GM19328 (cell line): ENCODE measurements at regions not wholly inside any gene's neighbourhood (a gene's known extent, or its start where the extent isn't known, plus 50 kb on each side); places are given as distances from the start of the nearest gene placed in this dataset.

Experiments used
- ATAC-seq: cut with Tn5 transposase; IDR thresholded peaks from one replicate; pipeline ENCODE4 v1.9.1; 2021; ENCODE audit warnings: mild to moderate bottlenecking, moderate library complexity; ENCODE audit not compliant: unreplicated experiment

DNA sequence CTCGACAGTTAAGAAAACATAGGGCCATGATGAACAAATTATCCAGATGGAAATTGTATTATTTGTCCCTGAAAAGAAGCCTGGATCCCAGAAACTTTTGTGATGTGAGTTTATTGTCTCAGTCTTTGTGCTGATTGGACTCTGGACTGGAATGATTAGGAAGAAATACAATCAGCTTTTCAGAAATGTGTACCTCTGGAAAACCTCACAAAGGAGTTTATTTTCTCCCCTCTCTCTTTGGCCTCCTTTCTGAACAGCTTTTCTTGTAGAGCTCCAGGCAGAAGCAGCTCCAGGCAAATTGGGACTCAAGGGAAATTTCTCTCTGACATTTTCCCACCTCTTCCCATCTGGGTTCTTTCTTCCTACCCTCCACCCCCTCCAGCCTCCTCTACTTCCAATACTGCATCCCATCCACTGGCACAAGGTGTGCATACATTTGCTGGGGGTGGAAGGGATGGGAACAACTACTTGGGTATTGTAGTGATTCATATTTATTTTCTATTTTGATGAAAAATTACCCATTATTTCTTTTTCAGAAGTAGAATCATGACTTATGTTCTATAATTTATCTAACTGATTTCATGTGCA, 119.7 kb downstream of the CD47 start:
- ATAC-seq = no peak

DNA sequence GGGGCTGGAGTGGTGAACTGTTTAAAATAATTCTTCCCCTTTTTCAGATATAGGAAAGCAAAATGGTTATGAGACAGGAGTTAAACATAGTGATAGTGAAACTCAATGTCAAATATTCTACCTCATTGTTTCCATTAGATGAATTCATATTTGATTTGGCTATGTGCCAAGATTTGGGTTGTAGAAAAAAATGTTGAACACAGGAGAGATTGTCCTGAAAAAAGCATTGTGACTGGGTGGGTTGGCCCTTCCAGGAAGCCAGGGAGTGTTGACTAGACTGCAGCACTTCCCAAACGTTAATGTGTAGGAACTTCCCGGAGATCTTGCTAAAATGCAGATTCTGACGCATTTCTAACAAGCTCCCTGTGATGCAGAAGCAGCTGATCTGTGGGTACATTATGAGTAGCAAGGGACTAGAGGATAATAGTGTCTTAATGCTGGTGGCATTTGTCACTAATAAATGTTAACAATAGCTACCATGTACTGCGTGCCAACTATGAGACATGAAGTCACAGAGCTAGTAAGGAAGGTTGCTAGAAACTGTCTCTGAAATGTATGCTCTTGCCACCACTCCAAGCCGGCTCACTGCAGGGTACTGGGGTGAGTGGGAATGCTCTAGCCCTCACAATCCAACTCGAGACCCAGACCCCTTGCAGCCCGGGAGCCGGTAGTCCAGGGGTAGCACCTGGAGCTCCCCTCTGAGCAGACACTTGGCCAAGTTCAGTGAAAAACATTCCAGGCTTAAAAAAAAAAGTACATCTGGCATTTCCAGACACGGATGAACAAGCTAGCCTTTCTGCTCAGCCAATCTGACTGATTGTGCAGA, 120.6 kb downstream of the CD47 start:
- no peak for ATAC-seq

DNA sequence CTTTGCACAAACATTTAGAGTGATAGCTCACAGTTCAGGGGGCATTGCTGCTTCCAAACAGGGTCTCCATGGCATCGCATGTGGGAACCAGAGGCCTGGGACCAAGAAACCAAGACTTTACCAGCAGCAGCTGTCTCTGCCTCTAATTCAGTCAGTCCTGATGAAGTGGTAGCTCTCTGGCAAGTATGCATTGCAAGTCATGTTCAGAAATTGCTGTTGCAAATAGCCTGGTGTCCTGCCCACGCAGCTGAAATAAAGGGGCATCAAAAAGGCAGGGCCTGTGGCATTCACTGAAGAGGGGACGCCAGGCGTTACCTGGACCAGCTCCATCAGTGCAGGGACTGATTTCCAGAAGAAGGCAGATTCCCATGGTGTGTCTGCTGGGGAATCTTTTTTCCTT, 121.3 kb downstream of the CD47 start:
- no peak for ATAC-seq

DNA sequence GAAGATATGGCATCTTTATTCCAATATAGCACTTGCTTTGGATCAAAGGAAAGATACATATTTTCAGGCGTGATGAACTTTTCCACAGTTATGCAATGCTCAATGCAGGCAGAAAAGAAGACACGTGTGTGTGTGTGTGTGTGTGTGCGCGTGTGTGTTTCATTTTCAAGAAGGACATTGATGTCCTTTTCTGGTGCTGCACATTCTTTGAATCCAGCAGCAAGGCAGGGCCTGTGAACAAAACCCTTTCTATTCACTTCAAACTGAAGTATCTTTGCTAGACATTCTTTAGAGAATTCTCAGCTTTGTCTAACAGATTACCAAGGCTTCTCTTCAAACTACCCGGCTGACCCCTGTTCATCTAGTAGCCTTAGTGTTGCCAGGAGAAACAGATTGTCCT, 124.6 kb downstream of the CD47 start:
- ATAC-seq = no peak

DNA sequence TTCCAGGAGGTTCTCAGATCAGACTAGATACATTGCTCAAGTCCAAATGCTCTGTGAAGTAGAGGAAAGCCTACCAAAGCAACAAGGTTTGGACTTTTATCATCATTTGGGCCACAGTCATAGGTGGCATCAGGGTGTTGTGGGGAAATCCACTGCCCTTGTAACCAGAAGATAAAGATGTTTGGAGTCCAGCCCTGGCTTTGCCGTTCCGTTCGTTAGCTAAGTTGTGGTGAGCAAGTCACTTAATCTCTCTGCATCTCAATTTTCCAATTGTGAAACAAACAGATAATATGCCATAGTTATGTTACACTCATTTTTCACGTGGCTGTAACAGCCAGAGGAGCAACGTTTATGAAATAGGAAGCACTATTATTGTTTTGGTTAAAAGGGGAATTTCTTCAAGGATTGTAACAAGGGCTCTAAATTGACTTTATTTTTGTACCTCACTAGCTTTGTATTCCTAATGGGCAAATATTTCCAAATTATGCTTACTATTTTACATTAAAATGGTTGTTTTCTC, 125.6 kb downstream of the CD47 start:
- no peak for ATAC-seq

DNA sequence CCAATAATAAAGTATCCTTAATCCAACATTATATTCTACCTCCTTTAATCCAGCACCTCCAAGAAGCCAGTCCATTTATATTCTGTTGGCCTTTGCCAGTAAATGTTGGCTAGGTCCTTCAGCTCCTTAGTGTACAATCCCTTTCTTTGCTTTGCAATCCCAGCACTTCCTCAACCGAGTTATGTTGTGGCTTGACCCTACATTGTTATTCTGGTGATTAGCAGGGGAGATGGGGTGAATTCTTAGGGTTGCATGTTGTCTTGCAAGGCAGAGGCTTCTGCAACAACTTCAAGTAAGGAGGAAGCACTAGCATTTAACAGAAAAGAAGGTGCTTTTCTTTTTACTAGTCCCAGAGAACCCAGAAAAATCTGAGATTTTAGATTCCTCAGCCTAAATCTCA, 127.2 kb downstream of the CD47 start:
- ATAC-seq = no peak

DNA sequence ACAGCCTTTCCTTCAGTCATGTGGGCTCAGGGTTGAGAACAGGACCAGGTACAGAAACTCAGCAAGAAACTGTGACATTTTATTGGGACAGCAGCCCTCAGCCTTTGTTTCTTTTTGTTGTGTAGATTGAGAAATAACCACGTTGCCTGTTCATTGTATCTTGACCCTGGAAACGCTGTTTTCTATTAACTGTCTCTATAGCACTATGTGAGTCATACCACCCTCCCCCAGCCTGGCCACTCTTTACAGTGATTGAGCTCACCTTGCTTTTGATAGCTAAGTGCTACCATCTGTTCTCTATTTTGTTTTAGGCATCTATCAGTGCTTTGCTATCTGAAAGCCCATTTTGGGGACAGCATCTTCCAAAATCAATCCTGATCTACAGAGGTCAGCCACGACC, 127.9 kb downstream of the CD47 start:
- ATAC-seq = no peak

DNA sequence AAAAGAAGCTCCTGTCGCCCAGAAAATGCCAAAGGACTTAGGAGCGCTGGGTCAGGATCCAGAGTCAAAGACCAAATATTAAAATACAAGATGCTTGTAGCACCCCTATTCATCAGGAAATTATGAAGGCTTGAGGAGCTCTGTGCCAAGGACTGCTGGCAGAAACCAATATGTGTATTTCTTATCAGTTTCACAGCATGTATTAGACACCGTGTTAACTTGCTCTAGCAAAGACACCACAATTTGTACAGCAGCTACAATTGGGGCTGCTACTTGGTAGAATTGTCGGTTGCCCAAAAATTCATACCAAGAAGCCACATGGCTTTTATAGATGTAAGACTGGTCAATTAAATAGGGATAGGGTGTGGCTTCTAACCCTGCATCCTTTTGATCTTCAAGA, 128.8 kb downstream of the CD47 start:
- ATAC-seq = no peak

DNA sequence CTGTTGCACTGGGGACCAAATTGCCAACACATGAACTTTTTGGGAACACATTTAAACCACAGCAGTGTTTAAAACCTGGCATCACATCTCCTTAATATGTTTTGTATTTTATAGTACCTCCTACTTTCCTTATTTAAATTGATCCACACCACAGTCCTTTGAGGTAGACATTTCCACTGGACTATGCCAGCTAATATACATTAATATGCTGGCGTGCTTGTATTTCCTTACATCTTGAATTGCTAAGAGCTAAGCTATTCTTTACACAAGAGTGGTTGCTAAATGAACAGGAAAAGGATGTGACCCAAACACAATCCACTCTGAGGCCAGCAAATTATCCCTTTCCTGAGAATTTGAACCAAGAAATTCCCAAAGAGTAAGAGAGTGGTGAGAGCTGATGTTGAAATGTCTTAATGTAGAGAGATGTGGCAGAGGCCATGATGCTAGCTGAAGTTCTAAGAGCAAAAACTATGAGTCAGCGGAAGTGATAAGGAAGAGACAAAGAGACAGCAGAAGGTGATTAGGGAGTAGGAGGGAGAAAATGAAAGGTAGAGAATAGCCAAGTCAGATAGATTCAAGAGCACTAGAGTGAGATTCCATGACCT, 131.2 kb downstream of the CD47 start:
- ATAC-seq = no peak

DNA sequence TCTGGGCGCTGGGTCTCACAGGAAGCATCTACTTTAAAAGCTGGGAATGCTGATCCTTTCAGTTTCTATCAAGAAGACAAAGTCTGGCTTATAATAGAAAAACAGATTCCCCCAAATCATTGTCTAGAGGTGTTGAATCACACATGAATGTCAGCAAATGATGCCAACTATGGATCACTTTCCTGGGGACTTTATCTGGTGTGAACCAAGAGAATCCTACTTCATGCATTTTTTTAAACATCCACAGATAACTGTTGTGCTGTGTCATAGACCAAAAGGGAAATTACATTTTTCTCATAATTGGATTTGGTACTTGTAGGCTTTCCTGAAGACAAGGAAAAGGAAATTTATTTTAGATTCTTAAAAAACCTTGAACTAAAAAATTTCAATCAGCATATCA, 132.7 kb downstream of the CD47 start:
- ATAC-seq = no peak

DNA sequence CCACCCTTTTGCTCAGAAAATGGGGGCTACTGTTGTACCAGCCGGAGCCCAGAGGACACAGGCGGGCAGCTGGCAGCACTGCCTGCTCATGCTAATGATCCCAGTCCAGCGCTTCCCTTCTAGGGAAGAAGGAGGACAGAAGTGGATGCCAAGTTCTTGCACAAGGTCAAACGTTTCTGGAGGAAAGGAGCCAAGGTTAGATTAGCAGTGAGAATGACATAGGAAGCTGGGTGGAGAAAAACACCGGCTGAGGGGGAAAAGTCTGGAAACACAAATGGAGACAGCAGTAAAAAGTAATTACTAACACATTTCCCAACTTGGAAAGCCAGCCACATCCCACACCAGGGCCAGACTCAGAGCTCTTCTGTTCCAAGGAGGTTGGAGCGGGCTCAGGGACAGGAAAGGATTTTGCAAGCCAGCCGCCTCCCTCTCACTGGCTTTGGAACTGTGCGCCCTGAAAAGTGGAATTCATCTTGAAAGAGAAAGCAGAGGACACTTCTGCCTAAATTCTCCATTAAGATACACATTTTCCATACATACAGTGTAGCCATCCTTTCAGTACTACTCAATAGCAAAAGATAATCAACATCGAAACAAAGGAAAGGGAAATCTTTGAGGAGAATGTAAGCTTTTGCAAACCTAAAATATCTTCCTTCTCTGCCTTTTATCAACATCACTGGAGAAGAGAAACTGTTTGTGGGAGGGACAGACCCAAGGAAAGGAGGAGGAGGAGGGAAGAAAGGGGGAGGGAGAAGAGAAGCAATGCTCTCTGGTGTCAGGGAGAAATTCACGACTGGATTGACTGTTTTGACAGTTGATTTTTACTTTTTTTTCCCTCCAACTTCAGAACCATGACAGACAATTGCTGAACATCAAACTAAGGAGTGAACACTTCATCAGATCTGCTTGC, 133.6 kb downstream of the CD47 start:
- ATAC-seq = no peak

DNA sequence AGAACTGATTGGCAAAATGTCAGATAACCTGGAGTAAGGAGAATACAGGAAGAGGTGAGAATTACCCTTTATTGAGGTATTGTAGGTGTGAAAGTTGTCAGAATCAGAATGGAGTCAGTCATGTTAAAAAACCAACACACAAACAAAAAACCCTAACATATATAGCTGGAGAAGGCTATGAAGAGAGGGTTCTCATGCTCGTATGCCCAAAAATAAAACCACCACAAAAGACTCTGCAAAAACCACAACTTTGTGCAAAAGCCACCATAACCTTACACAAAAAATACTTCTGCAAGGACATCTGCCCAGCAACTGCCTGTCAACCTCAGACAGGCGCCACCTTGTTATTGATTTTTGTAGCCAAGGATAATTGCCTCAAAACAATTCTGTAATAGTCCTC, 136.0 kb downstream of the CD47 start:
- ATAC-seq = no peak

DNA sequence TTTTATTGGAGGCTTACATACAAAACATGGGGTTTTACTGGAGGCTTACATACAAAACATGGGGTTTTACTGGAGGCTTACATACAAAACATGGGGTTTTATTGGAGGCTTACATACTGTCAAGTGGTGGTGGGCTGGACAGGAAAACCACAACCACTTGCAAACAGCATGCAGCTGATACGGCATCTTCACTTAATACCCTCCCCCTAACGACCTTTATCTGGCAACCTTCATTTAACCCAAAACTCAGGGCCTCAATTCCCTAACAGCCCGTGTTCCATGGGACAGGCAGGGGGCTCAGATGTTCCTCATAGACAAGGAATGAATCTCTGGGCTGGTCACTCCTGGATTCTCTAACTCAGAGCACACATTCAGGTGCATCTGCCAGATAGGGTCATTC, 137.1 kb downstream of the CD47 start:
- ATAC-seq = no peak

DNA sequence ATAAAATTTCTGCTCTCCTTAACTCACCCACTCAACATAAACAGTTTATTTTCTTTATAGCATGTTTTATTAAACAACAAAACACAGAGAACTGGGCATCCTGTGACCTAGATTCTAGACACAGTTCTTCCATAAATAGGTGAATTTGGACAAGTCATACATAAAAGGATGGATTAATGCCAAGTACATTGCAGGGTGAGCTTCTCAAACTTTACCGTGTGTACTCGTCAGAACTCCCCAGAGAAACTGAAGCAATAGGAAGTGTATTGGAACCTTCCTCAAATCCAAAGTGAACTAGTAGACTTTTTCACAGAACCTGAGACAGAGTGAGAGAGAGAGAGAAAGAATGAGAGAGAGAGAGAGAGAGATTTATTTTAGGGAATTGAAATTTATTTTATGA, 139.7 kb downstream of the CD47 start:
- ATAC-seq = no peak

DNA sequence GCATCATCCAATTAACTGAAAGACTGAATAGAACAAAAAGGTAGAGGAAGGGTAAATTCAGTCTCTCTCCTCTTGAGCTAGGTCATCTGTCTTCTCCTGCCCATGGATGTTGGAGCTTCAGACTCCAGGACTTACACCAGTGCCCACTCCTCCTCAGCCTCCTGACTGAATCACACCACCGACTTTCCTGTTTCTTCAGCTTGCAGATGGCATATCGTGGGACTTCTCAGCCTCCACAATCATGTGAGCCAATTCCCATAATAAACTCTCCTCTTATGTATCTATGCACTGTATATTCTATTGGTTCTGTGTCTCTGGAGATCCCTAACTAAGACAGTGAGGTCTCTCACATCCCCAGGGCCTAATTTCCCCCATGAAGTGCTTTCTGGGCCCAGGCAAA, 140.4 kb downstream of the CD47 start:
- ATAC-seq = no peak

DNA sequence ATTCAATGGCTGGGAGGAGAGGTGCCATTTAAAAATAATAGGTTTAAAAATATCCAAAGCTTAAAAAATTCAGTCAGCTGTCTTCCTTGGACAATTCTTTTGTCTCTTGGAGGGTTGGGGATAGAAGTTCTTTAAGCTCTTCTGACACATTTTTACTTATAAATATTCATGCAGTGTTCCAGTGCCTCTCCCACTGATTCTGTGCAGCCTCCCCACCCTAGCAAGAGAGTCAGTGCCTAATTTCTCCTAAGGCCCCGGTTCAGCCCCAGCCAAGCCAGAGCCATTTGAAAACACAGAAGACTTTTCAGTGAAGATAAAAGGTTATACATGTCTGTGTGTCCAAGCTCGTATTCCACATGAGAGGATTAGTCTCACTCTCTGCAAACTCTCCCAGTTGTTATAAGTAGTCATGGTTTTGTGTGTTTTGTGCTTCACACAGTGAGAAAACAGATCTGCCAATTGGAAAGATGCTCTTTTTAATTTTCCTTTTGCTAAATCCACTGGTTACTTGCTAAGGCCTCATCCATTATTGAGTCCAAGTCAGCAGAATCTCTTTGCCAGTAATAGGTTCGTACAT, 141.3 kb downstream of the CD47 start:
- ATAC-seq = no peak

DNA sequence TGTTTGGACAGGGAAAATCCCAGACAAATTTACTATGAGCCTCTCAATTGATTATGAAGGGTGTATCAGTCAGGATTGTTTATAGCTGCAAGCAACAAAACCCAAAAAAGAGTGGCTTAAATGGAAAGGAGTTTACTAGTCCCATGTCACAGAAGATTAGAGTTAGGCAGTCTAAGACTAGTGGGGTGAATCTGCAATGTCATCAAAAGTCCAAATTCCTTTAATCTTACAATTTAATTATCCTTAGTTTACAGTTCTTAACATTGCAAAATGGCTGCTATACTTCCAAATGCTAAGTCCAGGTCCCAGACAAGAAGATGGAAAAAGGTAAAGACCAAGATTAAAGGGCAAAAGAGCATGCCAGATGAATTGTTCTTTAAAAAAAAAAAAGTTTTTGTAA, 143.6 kb downstream of the CD47 start:
- ATAC-seq = no peak

DNA sequence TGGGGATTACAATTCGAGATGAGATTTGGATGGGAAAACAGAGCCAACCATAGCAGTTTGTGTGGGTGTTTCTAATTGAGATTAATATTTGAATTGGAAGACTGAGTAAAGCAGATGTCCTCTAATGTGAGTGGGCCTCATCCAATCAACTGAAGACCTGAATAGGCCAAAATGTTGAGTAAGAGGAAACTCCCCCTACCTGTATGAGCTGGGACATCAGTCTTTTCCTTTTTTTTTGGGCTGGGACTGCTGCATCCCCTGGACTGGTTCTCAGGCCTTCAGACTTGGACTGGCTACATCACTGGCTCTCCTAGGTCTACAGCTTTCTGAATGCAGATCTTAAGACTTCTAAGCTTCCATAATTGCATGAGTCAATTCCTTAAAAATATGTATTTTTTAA, 144.1 kb downstream of the CD47 start:
- no peak for ATAC-seq

DNA sequence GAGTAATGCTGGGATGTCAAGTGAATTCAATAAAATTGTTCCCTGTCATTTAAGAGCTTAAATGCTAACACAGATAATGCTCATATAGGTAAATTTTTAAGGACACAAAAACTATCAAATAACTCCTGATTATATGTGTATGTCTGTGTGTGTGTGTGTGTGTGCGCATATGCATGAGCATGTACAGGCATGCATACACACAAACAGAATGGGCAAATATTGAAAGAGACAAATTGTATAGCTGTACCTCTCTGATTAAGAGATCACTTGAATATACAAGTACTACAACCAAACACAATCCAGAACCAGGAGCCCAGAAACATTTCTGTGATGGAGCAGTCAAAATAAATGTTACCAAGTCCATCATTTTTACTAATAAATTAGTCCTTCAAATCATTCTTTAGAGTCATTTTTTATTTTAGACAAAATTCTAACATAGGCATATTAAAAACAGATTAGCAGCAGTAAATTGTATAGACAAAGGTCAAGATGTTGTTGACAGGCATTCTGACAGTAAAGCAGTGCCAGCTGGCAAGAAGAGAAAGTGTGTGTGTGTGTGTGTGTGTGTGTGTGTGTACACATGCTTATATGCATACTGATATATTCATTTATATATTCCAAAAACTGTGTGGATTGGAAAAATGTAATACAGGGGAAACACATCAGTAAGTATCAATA, 145.3 kb downstream of the CD47 start:
- ATAC-seq = no peak

DNA sequence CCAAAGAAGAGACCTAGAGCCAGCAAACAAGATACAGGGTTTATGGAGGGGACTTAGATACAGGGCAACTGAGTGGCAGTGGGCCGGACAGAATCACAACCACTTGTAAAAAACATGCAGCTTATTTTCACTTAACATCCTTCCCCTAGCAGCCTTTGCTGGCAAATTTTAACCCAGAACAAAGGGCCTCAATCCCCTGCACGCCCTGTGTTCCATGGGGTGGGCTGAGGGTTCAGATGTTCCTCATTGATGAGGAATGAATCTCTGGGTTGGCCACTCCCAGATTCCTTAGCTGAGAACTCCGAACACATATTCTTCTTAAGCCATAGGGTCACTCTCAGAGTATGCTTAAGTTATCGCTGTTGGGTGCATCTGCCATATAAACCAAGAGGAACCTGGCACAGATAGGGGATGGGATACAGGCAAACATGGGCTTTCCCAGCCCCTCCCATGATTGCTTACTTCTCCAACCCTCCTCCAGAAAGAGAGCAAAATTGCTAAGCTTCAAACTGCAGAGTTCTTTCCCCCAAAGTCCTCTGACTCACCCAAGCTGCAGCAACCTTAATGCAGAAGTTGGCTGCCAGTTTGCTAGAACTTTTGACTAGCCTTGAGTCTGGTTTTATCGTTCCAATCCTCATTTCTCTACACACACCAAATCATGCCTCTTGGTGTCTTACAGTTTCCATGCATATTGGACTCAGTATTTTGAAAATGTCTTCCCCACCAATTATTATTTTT, 146.9 kb downstream of the CD47 start:
- ATAC-seq = no peak
